ENCODE measurements at regions not wholly inside any gene's neighbourhood (a gene's known extent, or its start where the extent isn't known, plus 50 kb on each side); places are given as distances from the start of the nearest gene placed in this dataset.

DNA sequence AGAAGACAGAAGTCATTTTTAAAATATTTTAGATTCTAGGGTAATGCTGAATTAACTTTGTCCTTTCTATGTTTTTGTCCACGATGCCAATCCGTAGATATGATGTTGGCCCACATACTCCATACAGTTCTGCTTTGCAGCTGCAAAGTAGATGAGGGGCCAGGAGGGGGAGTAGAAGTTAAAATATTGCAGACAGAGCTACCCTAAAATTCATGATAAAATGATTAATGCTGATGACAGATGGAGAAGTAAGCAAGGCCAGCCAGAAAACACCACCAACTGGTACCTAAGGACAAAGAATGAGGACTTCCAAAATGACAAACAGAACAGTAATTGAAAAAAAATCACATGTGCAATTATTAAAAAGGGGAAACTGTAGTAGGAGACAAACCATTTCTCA is 756.6 kb upstream of the ARPP21 start:
- Mint-ChIP-seq H3K4me1 (ENCODE audit: unreplicated experiment) (no peaks in the 10 kb centered on the region), H3K36me3 (no peaks in the 10 kb centered on the region), H3K27ac (no peak overlapping the region), H3K27me3 (no peaks in the 10 kb centered on the region), H3K4me3 (no peak overlapping the region), H3K9me3 (no peaks in the 10 kb centered on the region)
- TF ChIP-seq, protein P1, sequence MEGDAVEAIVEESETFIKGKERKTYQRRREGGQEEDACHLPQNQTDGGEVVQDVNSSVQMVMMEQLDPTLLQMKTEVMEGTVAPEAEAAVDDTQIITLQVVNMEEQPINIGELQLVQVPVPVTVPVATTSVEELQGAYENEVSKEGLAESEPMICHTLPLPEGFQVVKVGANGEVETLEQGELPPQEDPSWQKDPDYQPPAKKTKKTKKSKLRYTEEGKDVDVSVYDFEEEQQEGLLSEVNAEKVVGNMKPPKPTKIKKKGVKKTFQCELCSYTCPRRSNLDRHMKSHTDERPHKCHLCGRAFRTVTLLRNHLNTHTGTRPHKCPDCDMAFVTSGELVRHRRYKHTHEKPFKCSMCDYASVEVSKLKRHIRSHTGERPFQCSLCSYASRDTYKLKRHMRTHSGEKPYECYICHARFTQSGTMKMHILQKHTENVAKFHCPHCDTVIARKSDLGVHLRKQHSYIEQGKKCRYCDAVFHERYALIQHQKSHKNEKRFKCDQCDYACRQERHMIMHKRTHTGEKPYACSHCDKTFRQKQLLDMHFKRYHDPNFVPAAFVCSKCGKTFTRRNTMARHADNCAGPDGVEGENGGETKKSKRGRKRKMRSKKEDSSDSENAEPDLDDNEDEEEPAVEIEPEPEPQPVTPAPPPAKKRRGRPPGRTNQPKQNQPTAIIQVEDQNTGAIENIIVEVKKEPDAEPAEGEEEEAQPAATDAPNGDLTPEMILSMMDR (conservative IDR thresholded peaks at IDR 0.05), result peak; percentile 55
- DNase-seq (ENCODE audit: extremely low spot score, unreplicated experiment), result no peak

DNA sequence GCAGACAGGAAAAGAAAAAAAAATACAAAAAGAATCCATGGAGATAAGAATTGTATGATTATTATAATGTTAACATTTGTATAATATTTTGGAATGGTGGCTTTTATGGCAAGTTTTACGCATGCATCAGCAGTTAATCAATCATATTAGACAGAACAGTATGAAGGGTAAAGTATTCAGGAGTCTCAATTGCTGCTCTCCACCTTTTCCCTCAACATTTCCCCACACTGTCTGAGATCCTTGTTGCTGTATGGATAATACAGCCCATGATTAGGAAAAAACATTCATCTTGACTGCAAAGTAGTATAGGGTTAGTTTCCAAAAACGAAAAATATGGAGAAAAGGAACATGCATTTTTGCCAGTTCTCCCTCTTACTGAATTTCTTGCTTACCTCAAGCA is 755.3 kb upstream of the ARPP21 start:
- Mint-ChIP-seq H3K9me3 (no peaks in the 10 kb centered on the region), H3K27me3 (no peaks in the 10 kb centered on the region), H3K4me1 (ENCODE audit: unreplicated experiment) (no peaks in the 10 kb centered on the region), H3K4me3 (no peak overlapping the region), H3K27ac (no peak overlapping the region), H3K36me3 (no peaks in the 10 kb centered on the region)
- TF ChIP-seq, protein P1 (conservative IDR thresholded peaks at IDR 0.05), result no peak
- no peak for DNase-seq (ENCODE audit: extremely low spot score, unreplicated experiment)

DNA sequence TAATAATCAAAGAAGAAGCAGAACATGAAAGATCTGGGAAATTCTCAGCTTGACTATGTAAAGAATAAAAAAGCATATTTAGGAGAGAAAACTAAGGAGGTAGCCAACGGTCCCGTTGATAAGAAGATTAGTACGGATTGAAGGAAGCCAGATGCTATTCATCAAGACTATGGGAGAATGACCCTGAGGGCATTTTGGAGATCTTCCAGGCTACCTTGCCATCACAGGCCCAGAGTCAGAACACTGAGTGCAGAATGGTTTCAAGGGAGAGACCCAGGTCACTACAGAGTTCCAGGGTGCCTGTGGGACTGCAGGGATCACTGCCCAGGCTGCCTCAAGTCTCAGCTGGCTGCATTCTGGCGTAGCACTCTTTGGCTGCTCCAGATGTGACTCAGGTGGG is 752.9 kb upstream of the ARPP21 start:
- Mint-ChIP-seq H3K9me3 (no peaks in the 10 kb centered on the region), H3K36me3 (no peaks in the 10 kb centered on the region), H3K27me3 (no peaks in the 10 kb centered on the region), H3K4me3 (no peak overlapping the region), H3K4me1 (ENCODE audit: unreplicated experiment) (no peaks in the 10 kb centered on the region), H3K27ac (no peak overlapping the region)
- DNase-seq (ENCODE audit: extremely low spot score, unreplicated experiment), result no peak
- TF ChIP-seq, protein P1 (conservative IDR thresholded peaks at IDR 0.05), result no peak

DNA sequence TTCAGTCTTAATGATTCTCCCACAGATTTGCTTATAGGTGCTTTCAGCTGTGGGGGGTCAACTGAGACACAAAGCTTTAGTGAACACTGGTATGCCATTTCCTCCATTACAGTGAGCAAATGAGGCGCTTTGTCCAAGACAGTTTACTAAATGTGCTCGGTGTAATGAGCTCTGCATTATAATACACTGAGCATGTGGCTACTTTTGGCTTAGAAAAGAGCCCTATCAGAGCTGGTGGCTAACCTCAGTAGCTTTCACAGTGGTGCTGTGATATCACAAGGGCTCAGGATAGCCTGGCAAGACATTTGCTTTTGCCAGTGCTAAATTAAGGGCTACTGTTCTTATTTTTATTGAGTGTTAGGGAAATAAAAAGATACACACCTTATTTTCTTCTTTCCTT is 749.7 kb upstream of the ARPP21 start:
- H3K36me3 Mint-ChIP-seq, result no peaks in the 10 kb centered on the region
- TF ChIP-seq, protein P1 (conservative IDR thresholded peaks at IDR 0.05), result no peak
- H3K27me3 Mint-ChIP-seq, result no peaks in the 10 kb centered on the region
- H3K4me1 Mint-ChIP-seq (ENCODE audit: unreplicated experiment), result no peaks in the 10 kb centered on the region
- H3K27ac Mint-ChIP-seq, result no peak overlapping the region
- H3K4me3 Mint-ChIP-seq, result no peak overlapping the region
- no peaks in the 10 kb centered on the region for H3K9me3 Mint-ChIP-seq
- no peak for DNase-seq (ENCODE audit: extremely low spot score, unreplicated experiment)

DNA sequence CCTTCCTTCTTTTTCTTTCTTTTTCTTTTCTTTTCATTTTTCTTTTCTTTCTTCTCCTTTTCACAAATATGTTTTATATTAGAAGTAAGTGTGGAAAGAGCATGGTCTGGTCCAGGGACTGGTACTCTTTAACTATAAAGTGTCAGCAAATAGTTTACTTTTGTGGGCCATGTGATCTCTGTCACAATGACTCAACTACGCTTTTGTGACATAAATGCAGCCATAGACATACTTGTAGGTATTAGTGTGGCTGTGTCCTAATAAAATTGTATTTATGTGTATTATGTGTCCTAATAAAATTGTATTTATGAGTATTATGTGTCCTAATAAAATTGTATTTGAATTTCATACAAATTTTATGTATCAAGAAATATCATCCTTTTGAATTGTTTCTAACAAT is 749.1 kb upstream of the ARPP21 start:
- no peaks in the 10 kb centered on the region for H3K9me3 Mint-ChIP-seq
- TF ChIP-seq, protein P1 (conservative IDR thresholded peaks at IDR 0.05), result no peak
- DNase-seq (ENCODE audit: extremely low spot score, unreplicated experiment), result no peak

DNA sequence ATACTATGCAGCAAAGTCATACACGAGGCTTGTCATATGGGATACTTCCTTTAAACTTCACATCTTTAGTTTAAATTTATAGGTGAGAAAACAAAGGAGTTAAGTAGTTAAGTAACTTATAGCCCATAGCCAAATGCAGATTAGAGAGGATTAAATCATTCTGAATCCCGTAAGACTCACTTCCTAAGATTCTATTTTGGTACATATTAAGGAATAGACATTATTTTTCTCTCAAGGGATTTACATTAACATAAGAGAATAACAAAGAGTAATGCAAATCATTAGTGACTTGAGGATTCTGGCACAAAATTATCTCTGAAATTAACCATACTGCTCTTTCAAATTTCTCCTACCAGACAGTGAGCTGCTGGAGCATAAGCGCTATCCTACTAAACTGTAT is 747.4 kb upstream of the ARPP21 start:
- no peak for DNase-seq (ENCODE audit: extremely low spot score, unreplicated experiment)
- Mint-ChIP-seq H3K4me1 (ENCODE audit: unreplicated experiment) (no peaks in the 10 kb centered on the region), H3K27me3 (no peaks in the 10 kb centered on the region), H3K36me3 (no peaks in the 10 kb centered on the region), H3K9me3 (no peaks in the 10 kb centered on the region), H3K4me3 (no peak overlapping the region), H3K27ac (no peak overlapping the region)
- TF ChIP-seq, protein P1 (conservative IDR thresholded peaks at IDR 0.05), result no peak

More for the DNA sequence above, 749.1 kb upstream of the ARPP21 start:
- no peaks in the 10 kb centered on the region for H3K36me3 Mint-ChIP-seq
- H3K27ac Mint-ChIP-seq, result no peak overlapping the region
- no peak overlapping the region for H3K4me3 Mint-ChIP-seq
- no peaks in the 10 kb centered on the region for H3K27me3 Mint-ChIP-seq
- H3K4me1 Mint-ChIP-seq (ENCODE audit: unreplicated experiment), result no peaks in the 10 kb centered on the region

Data from type B pancreatic cell (in vitro differentiated cells).